ENCODE measurements at regions not wholly inside any gene's neighbourhood (a gene's known extent, or its start where the extent isn't known, plus 50 kb on each side); places are given as distances from the start of the nearest gene placed in this dataset.
"Not testable (repeated sequence)": the region's sequence is repeated elsewhere in the genome, so short reads cannot be mapped to it uniquely, and the experiment has no call there.

DNA sequence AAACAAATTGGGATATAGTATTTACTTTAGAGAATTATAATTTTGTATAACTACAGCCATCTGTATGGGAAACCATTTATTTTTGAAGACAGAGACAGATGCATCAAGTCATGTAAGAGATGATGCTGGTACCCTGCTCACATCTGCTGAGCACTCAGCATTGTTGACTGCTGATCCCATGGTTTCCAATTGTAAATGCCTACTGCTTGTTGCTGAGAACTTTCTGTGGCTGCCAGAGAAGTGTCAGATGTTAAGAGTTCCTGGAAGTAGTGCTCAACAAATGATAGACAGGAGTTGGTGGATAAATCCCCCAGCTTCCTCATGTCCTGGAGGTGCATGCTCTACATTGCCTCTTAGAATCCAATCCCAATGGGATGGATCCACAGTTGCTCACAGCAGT lies 167.1 kb downstream of the OXSM start:
- DNase-seq: no peak

DNA sequence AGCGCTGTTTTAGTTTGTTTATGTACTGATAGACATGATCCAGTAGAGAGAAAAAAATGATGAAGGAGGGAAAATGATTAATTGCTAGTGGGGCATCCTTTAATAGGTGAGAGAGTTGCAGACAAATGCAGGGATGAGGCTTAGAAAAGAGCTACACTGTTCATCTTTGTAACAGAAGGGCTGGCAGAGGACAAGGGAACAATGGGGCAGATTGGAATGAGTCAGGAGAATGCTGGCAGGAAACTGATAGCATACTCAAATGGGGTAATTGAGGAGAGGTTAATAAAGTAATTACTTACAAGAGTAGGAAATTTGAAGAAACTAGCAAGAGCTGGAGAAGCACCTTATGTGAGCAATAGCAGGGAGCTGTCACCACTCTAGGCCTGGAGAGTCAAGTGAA lies 170.9 kb downstream of the OXSM start:
- DNase-seq: no peak

DNA sequence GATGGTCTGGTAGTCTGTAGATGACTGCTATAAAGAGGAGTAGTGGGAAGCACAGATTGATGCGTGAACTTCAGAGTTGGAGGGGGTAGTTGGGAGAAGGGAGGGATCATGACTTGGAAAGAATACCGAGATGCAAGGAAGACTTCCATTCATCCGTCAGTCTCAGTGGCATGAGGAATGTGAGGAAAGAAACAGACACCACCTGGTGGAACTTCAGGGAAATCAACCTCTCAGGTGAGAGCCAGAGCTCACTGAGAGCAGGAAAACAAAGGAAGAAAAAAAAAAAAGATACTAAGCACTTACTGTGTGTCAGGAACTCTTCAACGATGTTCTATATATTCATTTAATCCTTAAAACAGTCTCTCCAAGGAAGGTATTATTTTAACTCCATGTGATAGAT lies 172.4 kb downstream of the OXSM start:
- DNase-seq: no peak

DNA sequence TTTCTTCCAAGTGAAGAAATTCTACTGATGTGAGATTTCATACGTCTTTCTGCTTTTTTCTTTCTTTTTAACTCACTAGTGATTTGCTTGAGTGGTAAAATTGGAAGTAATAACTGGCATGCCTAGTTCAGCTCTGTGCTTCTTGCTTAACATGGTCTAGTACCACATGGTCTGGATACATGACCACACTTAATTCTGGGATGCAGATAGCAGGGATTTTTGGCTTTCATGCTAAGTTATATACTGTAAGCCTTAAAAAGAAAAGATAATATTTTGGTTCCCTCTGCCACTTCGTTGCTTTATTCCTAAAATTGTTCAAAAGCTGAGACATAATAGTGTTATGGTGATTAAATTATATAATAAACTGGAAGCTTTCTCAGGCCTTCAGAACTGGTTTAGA lies 174.3 kb downstream of the OXSM start:
- no peak for DNase-seq

DNA sequence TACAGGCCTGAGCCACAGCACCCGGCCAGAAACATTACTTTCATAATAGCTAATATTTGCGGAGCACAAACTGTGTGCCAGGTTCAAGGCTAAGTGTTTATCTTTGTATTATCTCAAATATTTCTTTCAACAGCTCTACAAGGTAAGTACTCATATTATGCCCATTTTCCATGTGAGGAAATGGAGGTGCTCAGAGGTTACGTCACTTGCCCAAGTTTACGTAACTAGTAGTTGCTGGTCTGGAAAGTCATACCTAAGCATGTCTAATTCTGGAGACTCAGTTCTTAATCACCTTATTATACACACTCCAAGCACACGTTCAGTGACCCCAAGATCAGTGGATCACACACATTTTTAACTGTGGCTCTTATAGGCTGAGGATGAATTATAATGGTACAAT lies 177.5 kb downstream of the OXSM start:
- no peak for DNase-seq

DNA sequence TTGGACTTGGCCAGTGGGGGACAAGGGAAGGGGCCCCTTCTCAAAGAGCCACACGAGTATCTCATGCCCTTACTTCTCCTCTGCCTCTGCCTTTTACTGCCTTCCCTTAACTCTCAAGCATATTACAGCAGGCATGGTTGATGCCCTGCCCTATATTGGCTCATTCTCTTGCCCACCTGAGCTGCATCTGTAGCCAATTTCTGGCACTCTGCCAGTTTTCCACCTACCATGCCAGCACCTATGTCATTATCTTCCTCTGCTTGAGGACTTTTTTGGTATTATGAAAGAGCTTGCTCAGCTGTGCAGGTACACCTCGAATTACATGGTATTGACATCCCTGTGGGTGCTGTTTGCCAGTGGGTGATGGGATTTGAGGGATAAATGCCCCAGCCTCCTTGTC lies 181.8 kb downstream of the OXSM start:
- no peak for DNase-seq

DNA sequence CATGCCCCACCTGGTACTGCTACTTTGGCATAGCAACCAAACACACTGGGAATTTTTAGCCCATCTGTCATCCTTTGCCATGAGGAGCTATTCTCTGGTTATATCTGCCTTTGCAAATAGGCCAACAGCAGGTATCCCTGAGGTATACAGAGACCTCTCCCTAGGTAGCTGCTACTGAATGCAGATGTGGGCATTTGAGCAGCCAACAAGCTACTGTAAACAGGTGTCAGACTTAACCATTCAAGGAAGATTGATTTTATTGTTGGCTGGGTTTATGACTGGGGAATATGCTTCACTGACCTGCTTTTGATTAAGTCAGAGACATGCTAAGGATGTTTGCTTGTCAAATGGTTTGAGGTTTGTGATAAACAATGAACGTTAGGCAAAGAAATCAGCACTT lies 183.2 kb downstream of the OXSM start:
- no peak for DNase-seq

DNA sequence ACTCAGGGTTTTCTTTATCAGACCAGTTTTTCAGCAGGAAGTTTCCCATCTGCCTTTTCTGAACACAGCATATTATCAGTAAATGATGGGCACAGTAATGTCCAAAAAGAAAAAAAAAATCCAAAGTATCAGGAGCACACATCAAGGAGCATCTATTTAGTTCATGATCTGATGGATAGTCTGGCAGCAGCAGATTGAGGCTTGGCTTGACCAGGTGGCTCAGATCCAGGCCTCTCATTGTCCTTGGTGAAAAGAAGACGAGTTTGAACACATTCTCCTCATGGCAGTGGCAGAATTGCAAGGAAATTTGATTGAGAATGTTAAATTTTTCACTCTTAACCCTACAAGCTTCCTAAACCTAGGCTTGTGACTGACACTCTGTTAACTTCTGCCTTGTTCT lies 192.9 kb downstream of the OXSM start:
- no peak for DNase-seq

DNA sequence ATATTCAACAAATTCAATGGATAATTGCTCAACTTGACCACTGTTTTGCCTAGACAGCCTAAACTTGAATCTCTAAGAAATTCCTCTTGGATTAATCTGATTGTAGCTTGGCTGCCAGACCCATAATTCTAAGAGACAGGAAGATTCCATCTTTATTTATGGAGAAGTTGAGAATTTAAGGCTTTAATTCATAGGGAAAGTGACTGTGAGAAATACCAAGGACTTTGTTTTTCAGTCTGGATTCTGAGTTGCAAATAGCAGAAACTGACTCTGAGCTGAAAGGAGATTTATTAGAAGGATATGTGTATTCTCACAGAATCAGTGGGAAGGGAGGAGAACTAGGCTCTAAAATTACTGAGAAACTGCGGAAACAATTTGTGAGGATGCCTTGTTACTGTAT lies 195.7 kb downstream of the OXSM start:
- DNase-seq: no peak

DNA sequence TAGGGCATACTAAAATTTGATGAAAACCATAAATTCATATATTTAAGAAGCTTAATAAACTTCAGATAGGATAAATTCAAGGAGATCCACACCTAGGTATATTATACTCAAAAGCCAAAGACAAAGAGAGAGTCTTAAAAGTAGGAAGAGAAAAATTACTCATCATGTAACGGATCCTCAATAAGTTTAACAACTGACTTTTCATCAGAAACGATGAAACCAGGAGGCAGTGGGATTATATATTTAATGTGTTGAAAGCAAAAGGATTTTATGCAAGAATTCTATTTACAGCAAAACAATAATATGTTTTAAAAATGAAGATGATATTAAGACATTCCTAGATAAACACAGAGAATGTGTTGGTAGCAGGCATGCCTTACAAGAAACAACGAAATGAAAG lies 202.7 kb downstream of the OXSM start:
- no peak for DNase-seq

DNA sequence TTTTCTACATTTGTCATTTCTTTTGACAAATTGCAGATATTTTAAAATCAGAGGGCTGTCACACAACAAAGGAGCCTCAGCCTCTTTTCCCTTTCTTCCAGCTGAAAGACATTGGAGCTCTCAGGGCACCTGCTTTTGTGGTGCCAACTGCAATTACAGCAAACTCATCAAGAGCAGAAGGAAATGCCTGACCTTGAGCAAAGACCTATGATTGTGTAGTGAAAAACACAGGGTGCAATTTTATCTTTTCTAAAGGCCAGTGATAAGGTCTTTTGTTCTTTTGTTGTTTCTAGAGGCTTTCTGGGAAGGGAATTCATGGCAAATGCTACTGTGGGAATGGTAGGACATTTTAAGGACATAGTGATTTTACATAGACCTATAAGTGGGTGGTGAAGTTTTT lies 214.3 kb downstream of the OXSM start:
- no peak for DNase-seq

DNA sequence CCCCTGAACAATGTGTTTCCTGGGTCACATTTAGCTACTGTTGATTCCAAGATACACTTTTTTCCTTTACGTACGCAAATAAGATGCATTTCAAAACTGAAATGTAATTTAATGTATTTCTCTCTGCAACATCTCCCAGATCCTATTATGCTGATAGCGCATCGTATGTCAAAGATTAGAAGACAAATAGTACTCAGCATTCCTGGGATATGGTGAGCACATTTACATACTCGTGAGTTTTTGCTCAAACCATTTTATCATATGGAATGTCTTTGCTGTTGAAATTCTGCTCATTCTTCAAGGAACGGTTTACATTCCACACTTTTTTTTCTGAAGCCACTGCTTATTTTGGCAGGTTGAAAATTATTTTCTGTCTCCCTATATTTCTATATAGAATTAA lies 221.4 kb downstream of the OXSM start:
- no peak for DNase-seq

DNA sequence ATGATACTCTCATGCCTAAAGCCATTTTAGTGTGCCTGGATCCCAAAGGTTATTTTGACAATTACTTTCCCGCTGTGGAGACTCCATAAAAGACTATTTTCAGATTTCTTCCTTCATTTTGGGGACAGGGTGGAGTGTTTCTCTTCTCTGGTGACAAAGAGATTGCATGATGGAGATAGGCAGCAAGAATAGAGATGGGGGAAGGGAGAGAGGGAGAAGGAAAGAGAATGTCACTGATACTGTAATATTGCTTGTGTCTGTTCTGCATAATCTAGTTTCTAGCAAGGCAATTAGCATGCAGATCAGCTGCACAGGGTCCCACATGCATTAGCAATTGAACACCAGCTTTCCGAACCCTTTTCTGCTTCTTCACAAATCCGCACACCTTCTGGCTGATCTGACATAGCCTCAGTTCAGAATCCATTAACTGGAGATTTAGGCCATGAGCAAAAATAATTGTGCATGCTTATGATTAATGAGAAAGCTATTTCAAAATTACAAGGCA lies 222.4 kb downstream of the OXSM start:
- no peak for DNase-seq

DNA sequence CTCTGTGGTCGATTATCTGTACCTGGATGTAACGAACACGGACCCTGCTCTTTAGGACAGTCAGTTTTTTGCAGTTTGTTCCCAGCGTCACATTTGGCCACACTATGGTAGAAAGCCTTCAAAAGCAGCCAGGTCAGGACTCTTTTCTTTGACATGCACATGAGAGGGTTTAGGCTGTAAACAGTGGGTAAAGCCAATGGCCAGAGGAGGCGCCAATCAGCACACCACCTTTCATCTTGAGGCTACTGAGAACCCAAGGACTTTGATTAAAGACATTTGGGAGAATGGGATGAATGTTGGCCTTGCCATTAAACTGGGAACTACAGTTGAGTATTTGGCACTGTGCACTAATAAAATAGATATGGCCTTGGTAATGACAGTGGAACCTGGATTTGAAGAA lies 225.9 kb downstream of the OXSM start:
- no peak for DNase-seq

DNA sequence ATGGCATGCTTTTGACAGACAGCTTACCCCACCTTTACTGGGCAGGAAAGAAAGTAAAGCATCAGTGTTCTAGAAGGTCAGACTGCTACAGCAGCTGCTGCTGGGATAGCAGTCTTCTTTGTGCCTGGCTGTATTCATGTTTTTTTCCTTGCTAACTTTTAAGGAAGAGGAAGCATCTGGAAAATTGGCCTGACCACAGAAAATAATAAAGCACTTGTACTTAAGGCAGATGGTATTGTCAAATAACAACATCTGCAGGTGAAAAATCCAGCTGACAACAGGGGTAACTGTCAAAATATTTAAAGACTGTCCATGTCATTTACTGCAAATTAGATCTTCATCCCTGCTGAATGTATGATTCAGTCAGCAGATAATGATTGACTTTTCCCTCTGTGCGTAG lies 229.0 kb downstream of the OXSM start:
- DNase-seq: no peak

DNA sequence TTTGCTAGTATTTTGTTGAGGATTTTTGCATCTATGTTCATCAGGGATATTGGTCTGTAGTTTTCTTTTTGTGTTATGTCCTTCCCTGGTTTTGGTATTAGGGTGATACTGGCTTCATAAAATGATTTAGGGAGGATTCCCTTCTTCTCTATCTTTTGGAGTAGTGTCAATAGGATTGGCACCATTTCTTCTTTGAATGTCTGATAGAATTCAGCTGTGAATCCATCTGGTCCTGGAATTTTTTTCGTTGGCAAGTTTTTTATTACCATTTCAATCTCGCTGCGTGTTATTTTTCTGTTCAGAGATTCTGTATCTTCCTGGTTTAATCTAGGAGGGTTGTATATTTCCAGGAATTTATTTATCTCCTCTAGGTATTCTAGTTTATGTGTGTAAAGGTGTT lies 234.3 kb downstream of the OXSM start:
- not testable (repeated sequence) for DNase-seq

DNA sequence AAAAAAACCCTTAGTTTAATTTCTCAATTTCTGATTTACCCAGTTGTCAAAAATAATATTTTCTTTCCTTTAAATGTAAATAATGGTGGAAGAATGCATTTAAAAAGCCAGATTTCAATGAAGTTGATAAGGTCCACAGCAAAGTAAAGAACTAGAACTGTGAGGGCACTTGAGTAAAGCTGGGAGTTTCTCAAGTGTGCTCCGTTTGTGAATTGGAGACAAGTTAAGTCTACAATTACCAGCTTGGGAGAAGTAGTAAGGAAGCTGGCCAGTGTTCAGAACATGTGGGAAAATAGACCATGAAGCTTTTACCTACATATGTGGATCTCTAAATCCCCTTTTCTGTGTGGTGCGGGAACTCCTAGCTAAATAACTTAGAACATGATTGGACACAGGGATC lies 239.4 kb downstream of the OXSM start:
- DNase-seq: no peak

DNA sequence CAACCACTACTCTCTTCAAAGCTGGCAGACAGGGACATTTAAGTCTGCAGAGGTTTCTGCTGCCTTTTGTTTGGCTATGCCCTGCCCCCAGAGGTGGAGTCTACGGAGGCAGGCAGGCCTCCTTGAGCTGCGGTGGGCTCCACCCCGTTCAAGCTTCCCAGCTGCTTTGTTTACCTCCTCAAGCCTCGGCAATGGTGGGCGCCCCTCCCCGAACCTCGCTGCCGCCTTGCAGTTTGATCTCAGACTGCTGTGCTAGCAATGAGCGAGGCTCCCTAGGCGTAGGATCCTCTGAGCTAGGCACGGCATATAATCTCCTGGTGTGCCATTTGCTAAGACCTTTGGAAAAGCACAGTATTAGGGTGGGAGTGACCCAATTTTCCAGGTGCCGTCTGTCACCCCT lies 252.2 kb downstream of the OXSM start:
- DNase-seq: not testable (repeated sequence)

DNA sequence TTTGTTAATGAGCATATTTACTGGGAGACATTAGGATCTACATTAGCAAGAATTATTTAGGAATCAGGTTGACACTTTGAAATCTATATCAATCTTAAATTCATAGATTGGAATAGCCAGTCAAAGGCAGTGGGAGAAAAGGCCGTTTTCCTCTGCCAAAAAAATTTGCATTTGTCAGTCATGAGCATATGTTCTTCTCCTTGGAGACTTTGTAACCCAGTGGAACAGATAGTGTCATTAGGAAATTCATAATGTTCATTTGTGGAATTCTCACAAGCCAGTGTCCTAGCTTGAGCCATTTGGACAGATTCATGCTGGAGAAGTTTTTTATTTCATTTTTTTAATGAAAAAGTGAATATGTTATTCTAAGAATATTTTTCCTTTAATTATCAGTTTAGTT lies 260.1 kb downstream of the OXSM start:
- DNase-seq: no peak

DNA sequence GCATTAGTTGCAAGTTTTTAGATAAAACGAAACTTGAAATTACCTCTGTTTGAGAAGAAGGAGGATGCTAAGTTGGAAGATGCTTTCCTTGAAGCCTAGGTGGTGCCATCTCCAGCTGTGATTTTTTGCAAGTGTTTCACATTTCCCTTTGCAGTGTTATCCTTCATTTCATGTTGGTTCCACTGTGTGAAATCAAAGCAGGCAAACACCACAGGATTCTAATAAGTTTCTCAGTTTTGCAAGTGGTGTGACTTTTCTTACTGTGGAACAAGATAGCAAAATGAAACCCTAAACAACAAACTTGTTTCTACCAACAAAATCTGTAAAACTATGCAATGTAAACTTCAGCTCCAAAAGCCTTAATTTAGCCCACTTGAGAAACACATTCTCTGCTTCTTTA lies 260.9 kb downstream of the OXSM start:
- no peak for DNase-seq

DNA sequence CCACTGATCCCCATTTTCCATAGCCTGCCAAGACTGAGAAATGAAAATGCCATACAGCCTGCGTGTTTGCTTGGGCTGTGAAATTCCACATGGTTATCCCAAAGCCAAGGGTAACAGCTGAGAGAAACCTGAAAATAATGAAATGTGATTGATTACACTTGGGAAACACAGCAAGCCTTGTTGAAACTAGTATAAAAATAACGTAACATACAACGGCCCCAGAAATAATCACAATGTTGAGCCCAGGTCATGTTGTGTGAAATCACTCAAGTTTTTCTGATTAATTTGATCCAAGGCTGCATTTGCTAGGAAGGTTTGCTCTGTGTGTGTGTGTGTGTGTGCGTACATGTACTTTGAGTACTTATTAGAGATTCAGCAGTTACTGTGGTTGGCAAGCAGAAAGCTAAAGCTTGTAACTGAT lies 269.0 kb downstream of the OXSM start:
- DNase-seq: no peak

DNA sequence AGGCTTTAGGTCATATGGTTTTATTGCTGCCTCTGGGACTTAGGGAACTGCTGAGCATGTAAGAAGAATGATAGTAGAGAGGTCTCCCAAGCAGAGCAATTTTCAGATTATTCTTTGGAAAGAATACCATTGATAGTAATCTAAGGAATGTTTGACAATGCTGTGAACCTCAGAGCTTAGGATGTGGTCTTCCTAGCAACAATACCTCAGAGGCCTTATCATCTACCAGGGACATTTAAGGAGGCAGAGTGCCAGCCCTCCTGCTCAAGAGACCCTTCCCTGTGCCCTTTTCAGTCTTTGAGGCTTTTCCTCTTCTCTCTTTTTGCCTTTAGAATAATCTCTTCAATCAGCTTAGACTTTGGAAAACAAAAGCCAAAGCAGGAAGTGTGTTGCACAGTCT lies 272.1 kb downstream of the OXSM start:
- no peak for DNase-seq

DNA sequence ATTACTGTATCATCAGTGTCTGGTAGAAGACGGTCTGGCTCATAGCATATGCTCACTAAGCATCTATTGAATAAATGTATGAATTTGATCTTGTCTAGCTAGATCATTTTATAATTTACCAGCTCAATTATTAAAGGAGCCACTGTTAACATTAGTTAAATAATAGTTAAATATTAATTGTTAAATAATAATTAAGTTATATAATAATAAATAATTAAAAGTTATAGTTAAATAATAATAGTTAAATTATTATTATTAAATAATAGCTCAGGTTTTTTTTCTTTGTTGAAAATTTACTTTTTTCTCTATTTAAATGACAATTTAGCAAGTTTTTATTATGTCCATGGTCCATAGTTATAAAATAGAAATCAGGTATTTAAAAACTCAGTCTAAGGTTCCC lies 274.4 kb downstream of the OXSM start:
- no peak for DNase-seq

DNA sequence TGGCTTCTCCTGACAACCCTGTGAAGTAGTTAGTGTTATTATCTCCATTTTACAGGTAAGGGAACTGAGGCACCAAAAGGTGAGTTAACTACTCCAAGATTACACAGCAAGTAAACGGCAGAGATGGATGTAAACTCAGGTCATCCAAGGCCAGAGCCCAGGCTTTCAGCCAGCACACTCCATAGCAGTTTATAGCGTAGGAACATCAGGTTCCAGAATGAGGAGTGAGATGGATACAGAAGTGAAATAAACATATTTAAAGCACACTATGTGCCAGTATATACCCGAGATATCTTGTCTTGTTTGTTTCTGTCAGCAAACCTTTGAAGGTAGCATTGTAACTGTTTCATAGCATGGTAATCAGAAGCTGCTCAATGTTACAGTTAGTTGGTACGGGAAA lies 279.0 kb downstream of the OXSM start:
- DNase-seq: no peak

DNA sequence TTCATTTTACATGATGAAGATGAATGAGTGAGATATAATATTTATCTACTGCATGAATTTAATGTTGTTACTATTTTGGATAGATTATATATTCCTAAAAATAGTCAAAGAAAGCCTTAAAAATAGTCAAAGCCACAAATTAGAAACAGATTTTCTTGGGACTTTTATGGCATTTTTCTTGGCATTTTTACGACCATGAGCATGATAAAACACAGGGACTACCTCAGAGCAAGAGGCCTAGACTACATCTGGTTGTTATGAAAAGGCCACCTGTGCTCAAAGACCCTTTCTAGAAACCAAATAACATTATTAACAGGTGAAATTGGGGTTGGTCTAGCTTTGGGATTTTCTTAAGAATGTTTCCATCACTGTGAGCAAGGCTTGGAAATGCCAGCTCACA lies 281.0 kb downstream of the OXSM start:
- DNase-seq: no peak

DNA sequence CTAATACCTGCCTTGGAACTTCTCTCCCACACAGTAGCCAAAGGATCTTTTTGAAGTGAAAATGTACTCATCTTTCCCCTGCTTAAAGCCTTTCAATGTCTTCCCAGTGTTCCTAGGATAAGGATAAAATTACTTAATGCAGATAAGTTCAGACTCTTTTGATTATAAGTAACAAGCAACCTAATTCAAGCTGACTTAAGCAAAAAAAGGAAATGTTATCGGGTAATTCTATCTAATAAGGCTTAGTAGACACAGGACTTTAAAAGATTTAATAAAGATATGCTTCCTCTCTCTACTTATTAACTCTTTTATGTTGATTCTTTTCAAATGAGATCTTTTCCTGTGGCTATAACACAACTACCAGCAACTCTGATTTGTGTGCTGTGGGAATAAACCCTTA lies 284.2 kb downstream of the OXSM start:
- no peak for DNase-seq

Data from activated CD4-positive, alpha-beta T cell treated with anti-CD3 and anti-CD28 coated beads, Interleukin-2, amount 50 U/mL, for 1 hour (primary cell).